ENCODE measurements at regions not wholly inside any gene's neighbourhood (a gene's known extent, or its start where the extent isn't known, plus 50 kb on each side); places are given as distances from the start of the nearest gene placed in this dataset.

DNA sequence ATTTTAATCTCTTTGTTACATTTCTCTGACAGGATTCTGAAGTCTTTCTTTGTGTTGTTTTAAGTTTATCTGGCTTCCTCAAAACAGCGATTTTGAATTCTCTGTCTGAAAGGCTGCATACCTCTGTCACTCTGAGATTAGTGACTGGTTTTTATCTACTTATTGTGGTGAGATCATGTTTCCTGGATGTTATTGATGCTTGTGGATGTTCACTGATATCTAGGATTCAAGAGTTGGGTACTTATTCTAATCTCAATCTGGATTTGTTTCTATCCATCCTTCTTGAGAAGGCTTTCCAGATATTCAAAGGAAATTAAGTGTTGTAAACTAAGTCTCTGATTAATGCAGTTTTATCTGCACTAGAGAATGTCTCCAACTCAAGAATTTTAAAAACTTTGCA is 1076.1 kb upstream of the ADGRB3 start:
- H2BK120ac ChIP-seq (ENCODE audit: low read depth, low read length) = no peak overlapping the region
- no peak overlapping the region for H4K91ac ChIP-seq (ENCODE audit: low read depth, low read length, poor library complexity)
- no peak for DNase-seq (ENCODE audit: low spot score)
- no peak overlapping the region for H3K14ac ChIP-seq (ENCODE audit: low read length)
- H3K4me1 ChIP-seq (ENCODE audit: control insufficient read depth in 2 of 2, insufficient read depth in 1 of 2, low read depth in 1 of 2, low read length in 2 of 2) = no peaks in the 10 kb centered on the region
- H3K79me1 ChIP-seq (ENCODE audit: low read depth, low read length) = no peaks in the 10 kb centered on the region
- no peaks in the 10 kb centered on the region for H3K27me3 ChIP-seq (ENCODE audit: control insufficient read depth in 3 of 3, insufficient read depth in 3 of 3, low read depth in 1 of 3, low read length in 3 of 3)
- no peak overlapping the region for H4K8ac ChIP-seq (ENCODE audit: low read depth, low read length)
- no peak overlapping the region for H3K4me3 ChIP-seq (ENCODE audit: low read length in 2 of 2)
- H2AK5ac ChIP-seq (ENCODE audit: low read depth, low read length) = no peak overlapping the region
- no peak overlapping the region for H3K4me2 ChIP-seq (ENCODE audit: insufficient read depth, low read length, poor library complexity, severe bottlenecking)
- no peaks in the 10 kb centered on the region for H3K36me3 ChIP-seq (replicated peaks in 1 of 2; ENCODE audit: control insufficient read depth in 2 of 2, insufficient read depth in 2 of 2, low read length in 2 of 2)
- H3K18ac ChIP-seq (ENCODE audit: low read length) = no peak overlapping the region
- no peak overlapping the region for H2BK15ac ChIP-seq (ENCODE audit: low read length)
- no peak overlapping the region for H2BK5ac ChIP-seq (ENCODE audit: low read length)
- no peak overlapping the region for H2BK12ac ChIP-seq (ENCODE audit: low read length)
- no peak overlapping the region for H3K23ac ChIP-seq (ENCODE audit: low read depth, low read length, poor library complexity)
- H3K9me3 ChIP-seq (replicated peaks in 1 of 2; ENCODE audit: control insufficient read depth in 2 of 2, insufficient read depth in 1 of 2, low read depth in 1 of 2, low read length in 2 of 2) = no peaks in the 10 kb centered on the region
- no peak overlapping the region for H3K4ac ChIP-seq (ENCODE audit: low read length)
- no peak overlapping the region for H3K27ac ChIP-seq (replicated peaks; ENCODE audit: low read length)
- H2AFZ ChIP-seq (ENCODE audit: low read length) = no peak overlapping the region
- H3K9ac ChIP-seq (ENCODE audit: low read depth, low read length, poor library complexity) = no peak overlapping the region
- WGBS, 2 donors (ENCODE audit: extremely low coverage in 2 of 2, insufficient read length in 2 of 2, insufficient replicate concordance in 1 of 2) = no CpG with 5 or more reads among the region's 1 CpG

GRCh38 chr6:67544851-67545452 is 1090.1 kb upstream of the ADGRB3 start:
- no peaks in the 10 kb centered on the region for H3K36me3 ChIP-seq (replicated peaks in 1 of 2; ENCODE audit: control insufficient read depth in 2 of 2, insufficient read depth in 2 of 2, low read length in 2 of 2)
- no peak overlapping the region for H2BK5ac ChIP-seq (ENCODE audit: low read length)
- H3K9me3 ChIP-seq (replicated peaks in 1 of 2; ENCODE audit: control insufficient read depth in 2 of 2, insufficient read depth in 1 of 2, low read depth in 1 of 2, low read length in 2 of 2) = peaks cover 2 to 14% of the 10 kb centered on the region in 2 donors

GRCh38 chr6:67541586-67541985 is 1093.5 kb upstream of the ADGRB3 start:
- Histone ChIP-seq H3K4me3 (ENCODE audit: low read length in 2 of 2) (no peak overlapping the region), H3K27me3 (ENCODE audit: control insufficient read depth in 3 of 3, insufficient read depth in 3 of 3, low read depth in 1 of 3, low read length in 3 of 3) (no peaks in the 10 kb centered on the region), H2AFZ (ENCODE audit: low read length) (no peak overlapping the region), H3K14ac (ENCODE audit: low read length) (no peak overlapping the region), H3K4ac (ENCODE audit: low read length) (no peak overlapping the region), H3K4me1 (ENCODE audit: control insufficient read depth in 2 of 2, insufficient read depth in 1 of 2, low read depth in 1 of 2, low read length in 2 of 2) (no peaks in the 10 kb centered on the region), H3K23ac (ENCODE audit: low read depth, low read length, poor library complexity) (no peak overlapping the region), H3K4me2 (ENCODE audit: insufficient read depth, low read length, poor library complexity, severe bottlenecking) (no peak overlapping the region), H2BK12ac (ENCODE audit: low read length) (no peak overlapping the region), H2BK5ac (ENCODE audit: low read length) (no peak overlapping the region), H4K8ac (ENCODE audit: low read depth, low read length) (no peak overlapping the region), H2AK5ac (ENCODE audit: low read depth, low read length) (no peak overlapping the region), H3K79me1 (ENCODE audit: low read depth, low read length) (no peaks in the 10 kb centered on the region), H3K27ac (replicated peaks; ENCODE audit: low read length) (no peak overlapping the region), H3K18ac (ENCODE audit: low read length) (no peak overlapping the region), H2BK120ac (ENCODE audit: low read depth, low read length) (no peak overlapping the region), H3K36me3 (replicated peaks in 1 of 2; ENCODE audit: control insufficient read depth in 2 of 2, insufficient read depth in 2 of 2, low read length in 2 of 2) (no peaks in the 10 kb centered on the region), H3K9me3 (replicated peaks in 1 of 2; ENCODE audit: control insufficient read depth in 2 of 2, insufficient read depth in 1 of 2, low read depth in 1 of 2, low read length in 2 of 2) (peaks cover 4 to 14% of the 10 kb centered on the region in 2 donors), H2BK15ac (ENCODE audit: low read length) (no peak overlapping the region), H4K91ac (ENCODE audit: low read depth, low read length, poor library complexity) (no peak overlapping the region), H3K9ac (ENCODE audit: low read depth, low read length, poor library complexity) (no peak overlapping the region)
- no peak for DNase-seq (ENCODE audit: low spot score)

More at GRCh38 chr6:67544851-67545452, 1090.1 kb upstream of the ADGRB3 start:
- no CpG with 5 or more reads among the region's 1 CpG for WGBS, 2 donors (ENCODE audit: extremely low coverage in 2 of 2, insufficient read length in 2 of 2, insufficient replicate concordance in 1 of 2)
- Histone ChIP-seq H3K18ac (ENCODE audit: low read length) (no peak overlapping the region), H3K9ac (ENCODE audit: low read depth, low read length, poor library complexity) (no peak overlapping the region), H2BK120ac (ENCODE audit: low read depth, low read length) (no peak overlapping the region), H2AFZ (ENCODE audit: low read length) (no peak overlapping the region), H3K23ac (ENCODE audit: low read depth, low read length, poor library complexity) (no peak overlapping the region), H2AK5ac (ENCODE audit: low read depth, low read length) (no peak overlapping the region), H3K27ac (replicated peaks; ENCODE audit: low read length) (no peak overlapping the region), H2BK12ac (ENCODE audit: low read length) (no peak overlapping the region), H3K4me3 (ENCODE audit: low read length in 2 of 2) (no peak overlapping the region), H3K79me1 (ENCODE audit: low read depth, low read length) (no peaks in the 10 kb centered on the region), H3K4me2 (ENCODE audit: insufficient read depth, low read length, poor library complexity, severe bottlenecking) (no peak overlapping the region), H4K91ac (ENCODE audit: low read depth, low read length, poor library complexity) (no peak overlapping the region), H3K27me3 (ENCODE audit: control insufficient read depth in 3 of 3, insufficient read depth in 3 of 3, low read depth in 1 of 3, low read length in 3 of 3) (no peaks in the 10 kb centered on the region), H3K14ac (ENCODE audit: low read length) (no peak overlapping the region), H4K8ac (ENCODE audit: low read depth, low read length) (no peak overlapping the region), H3K4me1 (ENCODE audit: control insufficient read depth in 2 of 2, insufficient read depth in 1 of 2, low read depth in 1 of 2, low read length in 2 of 2) (no peaks in the 10 kb centered on the region), H2BK15ac (ENCODE audit: low read length) (no peak overlapping the region), H3K4ac (ENCODE audit: low read length) (no peak overlapping the region)
- no peak for DNase-seq (ENCODE audit: low spot score)

DNA sequence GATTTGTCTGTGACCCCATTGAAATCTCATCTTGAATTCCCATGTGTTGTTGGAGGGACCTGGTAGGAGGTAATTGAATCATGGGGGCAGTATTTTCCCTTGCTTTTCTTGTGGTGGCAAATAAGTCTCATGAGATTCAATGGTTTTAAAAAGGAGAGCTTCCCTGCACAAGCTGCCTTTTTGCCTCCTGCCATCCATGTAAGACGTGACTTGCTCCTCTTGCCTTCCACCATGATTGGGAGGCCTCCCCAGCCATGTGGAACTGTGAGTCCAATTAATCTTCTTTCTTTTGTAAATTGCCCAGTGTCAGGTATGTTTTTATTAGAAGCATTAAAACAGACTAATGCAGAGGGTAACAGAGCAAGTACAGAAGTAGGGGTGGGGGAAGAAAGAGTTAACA is 1097.0 kb upstream of the ADGRB3 start:
- Histone ChIP-seq H2AFZ (ENCODE audit: low read length) (no peak overlapping the region), H3K4me1 (ENCODE audit: control insufficient read depth in 2 of 2, insufficient read depth in 1 of 2, low read depth in 1 of 2, low read length in 2 of 2) (no peaks in the 10 kb centered on the region), H3K4me2 (ENCODE audit: insufficient read depth, low read length, poor library complexity, severe bottlenecking) (no peak overlapping the region), H2AK5ac (ENCODE audit: low read depth, low read length) (no peak overlapping the region), H3K9me3 (replicated peaks in 1 of 2; ENCODE audit: control insufficient read depth in 2 of 2, insufficient read depth in 1 of 2, low read depth in 1 of 2, low read length in 2 of 2) (peaks cover 0 to 2% of the 10 kb centered on the region in 2 donors), H2BK5ac (ENCODE audit: low read length) (no peak overlapping the region), H4K8ac (ENCODE audit: low read depth, low read length) (no peak overlapping the region), H3K18ac (ENCODE audit: low read length) (no peak overlapping the region), H3K14ac (ENCODE audit: low read length) (no peak overlapping the region), H3K79me1 (ENCODE audit: low read depth, low read length) (no peaks in the 10 kb centered on the region), H3K23ac (ENCODE audit: low read depth, low read length, poor library complexity) (no peak overlapping the region), H3K36me3 (replicated peaks in 1 of 2; ENCODE audit: control insufficient read depth in 2 of 2, insufficient read depth in 2 of 2, low read length in 2 of 2) (no peaks in the 10 kb centered on the region), H4K91ac (ENCODE audit: low read depth, low read length, poor library complexity) (no peak overlapping the region), H3K9ac (ENCODE audit: low read depth, low read length, poor library complexity) (no peak overlapping the region), H2BK12ac (ENCODE audit: low read length) (no peak overlapping the region), H2BK15ac (ENCODE audit: low read length) (no peak overlapping the region), H3K4me3 (ENCODE audit: low read length in 2 of 2) (no peak overlapping the region), H3K27me3 (ENCODE audit: control insufficient read depth in 3 of 3, insufficient read depth in 3 of 3, low read depth in 1 of 3, low read length in 3 of 3) (no peaks in the 10 kb centered on the region), H3K4ac (ENCODE audit: low read length) (no peak overlapping the region), H3K27ac (replicated peaks; ENCODE audit: low read length) (no peak overlapping the region), H2BK120ac (ENCODE audit: low read depth, low read length) (no peak overlapping the region)
- WGBS, 2 donors (ENCODE audit: extremely low coverage in 2 of 2, insufficient read length in 2 of 2, insufficient replicate concordance in 1 of 2) = no CpG with 5 or more reads among the region's 1 CpG
- no peak for DNase-seq (ENCODE audit: low spot score)

Measured in neuronal stem cell (in vitro differentiated cells).